H1 (cell line): ENCODE measurements at regions not wholly inside any gene's neighbourhood (a gene's known extent, or its start where the extent isn't known, plus 50 kb on each side); places are given as distances from the start of the nearest gene placed in this dataset.

ENCODE experiments used
- CBX5 ChIP-seq: fragments of 300-800, 300-1000 bp; sonication (generic); IDR thresholded peaks from 2 replicates; pipeline ENCODE4 v1.7.1; 2016; ENCODE audit warnings: antibody characterized with exemption, low read length, low read depth
- CBX8 ChIP-seq: fragments of 300-800, 300-1000 bp; sonication (generic); IDR thresholded peaks from 2 replicates; pipeline ENCODE4 v1.7.1; 2016; ENCODE audit warnings: low read depth, low read length, borderline replicate concordance
- JUND ChIP-seq: IDR thresholded peaks from 2 replicates; pipeline ENCODE4 v1.6.1; 2011; ENCODE audit warnings: mild to moderate bottlenecking, improper control_type of control experiment, low read length
- NRF1 ChIP-seq: IDR thresholded peaks from 2 replicates; pipeline ENCODE4 v1.6.1; 2011; ENCODE audit warnings: mild to moderate bottlenecking, low read depth, low read length, improper control_type of control experiment
- PHF8 ChIP-seq: fragments of 200-600 bp; sonication (generic); conservative IDR thresholded peaks from 2 replicates; pipeline ENCODE4 v1.7.1; 2012; ENCODE audit warnings: low read depth, mild to moderate bottlenecking, inconsistent platforms, low read length, moderate library complexity
- RBBP5 ChIP-seq: IDR thresholded peaks from 2 replicates; pipeline ENCODE4 v1.7.1; 2012; ENCODE audit warnings: low read depth, mild to moderate bottlenecking, inconsistent platforms, low read length, moderate library complexity, borderline replicate concordance
- SP1 ChIP-seq: IDR thresholded peaks from 2 replicates; pipeline ENCODE4 v1.6.1; 2011; ENCODE audit warnings: low read depth, low read length
- SP4 ChIP-seq: IDR thresholded peaks from 2 replicates; pipeline ENCODE4 v1.6.1; 2012; ENCODE audit warnings: low read length, inconsistent platforms
- TAF7 ChIP-seq: optimal IDR thresholded peaks from 2 replicates; pipeline ENCODE3; 2011; ENCODE audit warnings: low read depth, mild to moderate bottlenecking, inconsistent platforms, low read length, moderate library complexity, borderline replicate concordance
- TBP ChIP-seq: IDR thresholded peaks from 2 replicates; pipeline ENCODE4 v1.6.1; 2011; ENCODE audit warnings: low read depth, low read length, improper control_type of control experiment
- TF ChIP-seq, protein P1 (sequence below): fragments of 300-600 bp; sonication (generic); IDR thresholded peaks from 2 replicates; pipeline ENCODE4 v1.7.1; 2012; ENCODE audit warnings: low read length, moderate library complexity, mild to moderate bottlenecking, inconsistent platforms; ENCODE audit not compliant: insufficient replicate concordance

DNA sequence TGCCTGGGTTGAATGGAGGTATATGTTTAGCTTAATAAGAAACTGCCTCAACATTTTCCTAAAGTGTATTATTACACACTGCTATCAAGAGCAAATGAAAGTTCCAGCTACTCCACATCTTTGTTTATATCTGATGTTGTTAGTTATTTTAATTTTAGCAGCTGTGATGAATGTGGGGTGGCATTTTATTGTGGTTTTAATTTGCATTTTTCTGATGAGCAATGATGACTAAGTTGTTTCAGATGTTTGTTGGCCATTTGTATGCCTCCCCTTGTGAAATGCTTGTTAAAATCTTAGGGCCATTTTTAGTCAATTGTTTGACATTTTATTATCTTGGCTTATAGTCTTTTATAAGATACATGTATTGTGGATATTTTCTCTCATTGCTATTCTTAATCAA is 260.4 kb upstream of the SLCO3A1 start (continued):
- TF ChIP-seq, protein P1, sequence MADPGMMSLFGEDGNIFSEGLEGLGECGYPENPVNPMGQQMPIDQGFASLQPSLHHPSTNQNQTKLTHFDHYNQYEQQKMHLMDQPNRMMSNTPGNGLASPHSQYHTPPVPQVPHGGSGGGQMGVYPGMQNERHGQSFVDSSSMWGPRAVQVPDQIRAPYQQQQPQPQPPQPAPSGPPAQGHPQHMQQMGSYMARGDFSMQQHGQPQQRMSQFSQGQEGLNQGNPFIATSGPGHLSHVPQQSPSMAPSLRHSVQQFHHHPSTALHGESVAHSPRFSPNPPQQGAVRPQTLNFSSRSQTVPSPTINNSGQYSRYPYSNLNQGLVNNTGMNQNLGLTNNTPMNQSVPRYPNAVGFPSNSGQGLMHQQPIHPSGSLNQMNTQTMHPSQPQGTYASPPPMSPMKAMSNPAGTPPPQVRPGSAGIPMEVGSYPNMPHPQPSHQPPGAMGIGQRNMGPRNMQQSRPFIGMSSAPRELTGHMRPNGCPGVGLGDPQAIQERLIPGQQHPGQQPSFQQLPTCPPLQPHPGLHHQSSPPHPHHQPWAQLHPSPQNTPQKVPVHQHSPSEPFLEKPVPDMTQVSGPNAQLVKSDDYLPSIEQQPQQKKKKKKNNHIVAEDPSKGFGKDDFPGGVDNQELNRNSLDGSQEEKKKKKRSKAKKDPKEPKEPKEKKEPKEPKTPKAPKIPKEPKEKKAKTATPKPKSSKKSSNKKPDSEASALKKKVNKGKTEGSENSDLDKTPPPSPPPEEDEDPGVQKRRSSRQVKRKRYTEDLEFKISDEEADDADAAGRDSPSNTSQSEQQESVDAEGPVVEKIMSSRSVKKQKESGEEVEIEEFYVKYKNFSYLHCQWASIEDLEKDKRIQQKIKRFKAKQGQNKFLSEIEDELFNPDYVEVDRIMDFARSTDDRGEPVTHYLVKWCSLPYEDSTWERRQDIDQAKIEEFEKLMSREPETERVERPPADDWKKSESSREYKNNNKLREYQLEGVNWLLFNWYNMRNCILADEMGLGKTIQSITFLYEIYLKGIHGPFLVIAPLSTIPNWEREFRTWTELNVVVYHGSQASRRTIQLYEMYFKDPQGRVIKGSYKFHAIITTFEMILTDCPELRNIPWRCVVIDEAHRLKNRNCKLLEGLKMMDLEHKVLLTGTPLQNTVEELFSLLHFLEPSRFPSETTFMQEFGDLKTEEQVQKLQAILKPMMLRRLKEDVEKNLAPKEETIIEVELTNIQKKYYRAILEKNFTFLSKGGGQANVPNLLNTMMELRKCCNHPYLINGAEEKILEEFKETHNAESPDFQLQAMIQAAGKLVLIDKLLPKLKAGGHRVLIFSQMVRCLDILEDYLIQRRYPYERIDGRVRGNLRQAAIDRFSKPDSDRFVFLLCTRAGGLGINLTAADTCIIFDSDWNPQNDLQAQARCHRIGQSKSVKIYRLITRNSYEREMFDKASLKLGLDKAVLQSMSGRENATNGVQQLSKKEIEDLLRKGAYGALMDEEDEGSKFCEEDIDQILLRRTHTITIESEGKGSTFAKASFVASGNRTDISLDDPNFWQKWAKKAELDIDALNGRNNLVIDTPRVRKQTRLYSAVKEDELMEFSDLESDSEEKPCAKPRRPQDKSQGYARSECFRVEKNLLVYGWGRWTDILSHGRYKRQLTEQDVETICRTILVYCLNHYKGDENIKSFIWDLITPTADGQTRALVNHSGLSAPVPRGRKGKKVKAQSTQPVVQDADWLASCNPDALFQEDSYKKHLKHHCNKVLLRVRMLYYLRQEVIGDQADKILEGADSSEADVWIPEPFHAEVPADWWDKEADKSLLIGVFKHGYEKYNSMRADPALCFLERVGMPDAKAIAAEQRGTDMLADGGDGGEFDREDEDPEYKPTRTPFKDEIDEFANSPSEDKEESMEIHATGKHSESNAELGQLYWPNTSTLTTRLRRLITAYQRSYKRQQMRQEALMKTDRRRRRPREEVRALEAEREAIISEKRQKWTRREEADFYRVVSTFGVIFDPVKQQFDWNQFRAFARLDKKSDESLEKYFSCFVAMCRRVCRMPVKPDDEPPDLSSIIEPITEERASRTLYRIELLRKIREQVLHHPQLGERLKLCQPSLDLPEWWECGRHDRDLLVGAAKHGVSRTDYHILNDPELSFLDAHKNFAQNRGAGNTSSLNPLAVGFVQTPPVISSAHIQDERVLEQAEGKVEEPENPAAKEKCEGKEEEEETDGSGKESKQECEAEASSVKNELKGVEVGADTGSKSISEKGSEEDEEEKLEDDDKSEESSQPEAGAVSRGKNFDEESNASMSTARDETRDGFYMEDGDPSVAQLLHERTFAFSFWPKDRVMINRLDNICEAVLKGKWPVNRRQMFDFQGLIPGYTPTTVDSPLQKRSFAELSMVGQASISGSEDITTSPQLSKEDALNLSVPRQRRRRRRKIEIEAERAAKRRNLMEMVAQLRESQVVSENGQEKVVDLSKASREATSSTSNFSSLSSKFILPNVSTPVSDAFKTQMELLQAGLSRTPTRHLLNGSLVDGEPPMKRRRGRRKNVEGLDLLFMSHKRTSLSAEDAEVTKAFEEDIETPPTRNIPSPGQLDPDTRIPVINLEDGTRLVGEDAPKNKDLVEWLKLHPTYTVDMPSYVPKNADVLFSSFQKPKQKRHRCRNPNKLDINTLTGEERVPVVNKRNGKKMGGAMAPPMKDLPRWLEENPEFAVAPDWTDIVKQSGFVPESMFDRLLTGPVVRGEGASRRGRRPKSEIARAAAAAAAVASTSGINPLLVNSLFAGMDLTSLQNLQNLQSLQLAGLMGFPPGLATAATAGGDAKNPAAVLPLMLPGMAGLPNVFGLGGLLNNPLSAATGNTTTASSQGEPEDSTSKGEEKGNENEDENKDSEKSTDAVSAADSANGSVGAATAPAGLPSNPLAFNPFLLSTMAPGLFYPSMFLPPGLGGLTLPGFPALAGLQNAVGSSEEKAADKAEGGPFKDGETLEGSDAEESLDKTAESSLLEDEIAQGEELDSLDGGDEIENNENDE, result no peak
- TF ChIP-seq CBX8 (no peak), TBP (no peak), SP1 (no peak), JUND (no peak), SP4 (no peak), CBX5 (no peak), RBBP5 (no peak), NRF1 (no peak), PHF8 (no peak), TAF7 (no peak)
- TF ChIP-seq, all 59 proteins: peak for 0
